ENCODE measurements at regions not wholly inside any gene's neighbourhood (a gene's known extent, or its start where the extent isn't known, plus 50 kb on each side); places are given as distances from the start of the nearest gene placed in this dataset.

DNA sequence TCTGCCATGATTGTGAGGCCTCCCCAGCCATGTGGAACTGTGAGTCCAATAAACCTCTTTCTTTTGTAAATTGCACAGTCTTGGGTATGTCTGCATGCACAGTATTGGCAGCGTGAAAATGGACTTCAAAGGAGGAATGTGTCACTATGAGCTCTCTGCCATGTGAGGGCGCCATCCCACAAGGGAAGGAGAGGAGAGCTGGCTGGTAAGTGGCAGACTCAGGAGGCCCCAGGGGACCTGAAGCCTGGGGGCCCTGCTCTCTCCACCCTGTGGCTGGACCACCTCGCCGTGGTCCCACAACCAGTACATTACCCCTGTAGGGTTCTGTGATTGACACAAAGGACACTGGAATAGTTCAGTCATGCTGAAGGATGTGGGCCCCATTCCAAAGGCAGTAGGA is 122.1 kb downstream of the RPIA start:
- no peak overlapping the region for H4K91ac ChIP-seq (ENCODE audit: insufficient read length, low read depth, low read length)
- H3K27me3 ChIP-seq (ENCODE audit: insufficient read depth, low read length): no peaks in the 10 kb centered on the region
- H3K27ac ChIP-seq (ENCODE audit: insufficient read length, low read depth, low read length): no peak overlapping the region
- Mint-ChIP-seq H3K9me3 (peaks cover 80 to 97% of the 10 kb centered on the region in 2 experiments), H3K4me1 (no peaks in the 10 kb centered on the region), H3K27ac (no peak overlapping the region), H3K36me3 (ENCODE audit: insufficient read depth in 1 of 3, low read depth in 3 of 3) (peaks cover 14 to 22% (median 21%) of the 10 kb centered on the region in 3 experiments; a peak in 6 of 7 replicates), H3K4me3 (no peak overlapping the region), H3K27me3 (ENCODE audit: low read depth) (no peaks in the 10 kb centered on the region; the same call in 1 of the 2 replicates)
- no peak overlapping the region for H3K4me2 ChIP-seq (ENCODE audit: insufficient read depth, insufficient read length, low read length)
- H4K5ac ChIP-seq (ENCODE audit: insufficient read length, low read depth, low read length): no peak overlapping the region
- H3K4ac ChIP-seq (ENCODE audit: low read depth, low read length): no peak overlapping the region
- H2BK12ac ChIP-seq (ENCODE audit: insufficient read length, low read depth, low read length): no peak overlapping the region
- no peak overlapping the region for H2AK5ac ChIP-seq (ENCODE audit: insufficient read length, low read length)
- TF ChIP-seq CTCF (conservative IDR thresholded peaks at IDR 0.05): no peak
- no peak for DNase-seq
- no peaks in the 10 kb centered on the region for H3K4me1 ChIP-seq (ENCODE audit: insufficient read depth, low read length)
- H3K79me2 ChIP-seq (ENCODE audit: insufficient read depth, low read length): no peaks in the 10 kb centered on the region
- no peak overlapping the region for H3K9ac ChIP-seq (ENCODE audit: extremely low read depth, insufficient read length, low read length)
- no peak overlapping the region for H3K56ac ChIP-seq (ENCODE audit: insufficient read length, low read depth, low read length)
- H2BK20ac ChIP-seq (ENCODE audit: low read depth, low read length, poor library complexity, severe bottlenecking): no peak overlapping the region
- H2BK120ac ChIP-seq (ENCODE audit: low read depth, low read length, poor library complexity, severe bottlenecking): no peak overlapping the region
- no CpG with 5 or more reads among the region's 4 CpGs for WGBS (ENCODE audit: extremely low coverage, insufficient read length, low lambda C conversion rate)
- H3K14ac ChIP-seq (ENCODE audit: insufficient read depth, low read length): no peak overlapping the region
- no peaks in the 10 kb centered on the region for H3K23me2 ChIP-seq (ENCODE audit: insufficient read length, low read depth, low read length, poor library complexity, severe bottlenecking)
- peaks cover 28% of the 10 kb centered on the region for H3K9me3 ChIP-seq (ENCODE audit: control insufficient read depth, low read depth, low read length)
- no peaks in the 10 kb centered on the region for H4K20me1 ChIP-seq (ENCODE audit: control insufficient read depth, insufficient read depth, insufficient read length)
- no peak overlapping the region for H3T11ph ChIP-seq (ENCODE audit: low read length)
- no peak overlapping the region for H2BK15ac ChIP-seq (ENCODE audit: low read depth, low read length)
- H4K8ac ChIP-seq (replicated peaks; ENCODE audit: insufficient read length, low read depth, low read length): no peak overlapping the region
- H3K23ac ChIP-seq (ENCODE audit: insufficient read length, low read depth, low read length): no peak overlapping the region
- H2BK5ac ChIP-seq (ENCODE audit: insufficient read length, low read length): no peak overlapping the region
- no peak overlapping the region for H3K18ac ChIP-seq (ENCODE audit: insufficient read length, low read depth, low read length)
- H2AFZ ChIP-seq (ENCODE audit: low read length): no peak overlapping the region
- no peaks in the 10 kb centered on the region for H3K79me1 ChIP-seq (ENCODE audit: insufficient read depth, low read depth, low read length, poor library complexity, severe bottlenecking)
